OCI-LY1 (cell line): ENCODE measurements at regions not wholly inside any gene's neighbourhood (a gene's known extent, or its start where the extent isn't known, plus 50 kb on each side); places are given as distances from the start of the nearest gene placed in this dataset.

ENCODE experiments used
- H2AFZ ChIP-seq: fragments of 200-600 bp; sonication (generic), shearing (Covaris generic); 2 replicates; pipeline ENCODE4 v1.6.0; 2014; ENCODE audit warnings: antibody characterized with exemption, mild to moderate bottlenecking, low read length
- H3F3A ChIP-seq: fragments of 200-600 bp; sonication (generic), shearing (Covaris generic); 2 replicates; pipeline ENCODE4 v1.6.0; 2014; ENCODE audit warnings: mild to moderate bottlenecking, antibody characterized with exemption, low read length, moderate library complexity; ENCODE audit not compliant: insufficient read depth
- H3K27ac ChIP-seq: fragments of 200-600 bp; sonication (generic); 2 replicates; pipeline ENCODE4 v1.5.1; 2014; ENCODE audit warnings: low read length, mixed run types, mild to moderate bottlenecking, low read depth; ENCODE audit not compliant: poor library complexity, severe bottlenecking
- H3K27me3 ChIP-seq: fragments of 200-600 bp; sonication (generic); 2 replicates; pipeline ENCODE4 v1.6.0; 2014; ENCODE audit warnings: antibody characterized with exemption, mild to moderate bottlenecking, low read length, moderate library complexity; ENCODE audit not compliant: insufficient read depth
- H3K36me3 ChIP-seq: fragments of 200-600 bp; sonication (generic); 2 replicates; pipeline ENCODE4 v1.6.1; 2014; ENCODE audit warnings: mild to moderate bottlenecking, antibody characterized with exemption, low read length, moderate library complexity, mixed read lengths; ENCODE audit not compliant: insufficient read depth
- H3K4me1 ChIP-seq: fragments of 200-600 bp; sonication (generic); 2 replicates; pipeline ENCODE4 v1.5.1; 2014; ENCODE audit warnings: mild to moderate bottlenecking, low read length, moderate library complexity; ENCODE audit not compliant: insufficient read depth, severe bottlenecking
- H3K4me2 ChIP-seq: fragments of 200-600 bp; sonication (generic), shearing (Covaris generic); 2 replicates; pipeline ENCODE4 v1.6.1; 2014; ENCODE audit warnings: low read length
- H3K4me3 ChIP-seq: fragments of 200-600 bp; sonication (generic); 2 replicates; pipeline ENCODE4 v1.5.1; 2014; ENCODE audit warnings: low read length, low read depth, mild to moderate bottlenecking, mixed read lengths; ENCODE audit not compliant: poor library complexity, severe bottlenecking
- H3K79me2 ChIP-seq: fragments of 200-600 bp; shearing (Covaris generic); 2 replicates; pipeline ENCODE4 v1.6.1; 2016; ENCODE audit warnings: mixed run types, low read length, mixed read lengths; ENCODE audit not compliant: insufficient read depth
- H3K9ac ChIP-seq: fragments of 200-600 bp; sonication (generic), shearing (Covaris generic); 2 replicates; pipeline ENCODE4 v1.6.1; 2014; ENCODE audit warnings: mild to moderate bottlenecking, low read length, mixed read lengths
- H3K9me2 ChIP-seq: fragments of 200-600 bp; sonication (generic), shearing (Covaris generic); 2 replicates; pipeline ENCODE4 v1.6.1; 2014; ENCODE audit warnings: low read depth, mild to moderate bottlenecking, low read length, mixed read lengths
- H3K9me3 ChIP-seq: fragments of 200-600 bp; shearing (Covaris generic); 2 replicates; pipeline ENCODE4 v1.6.1; 2014; ENCODE audit warnings: low read length, mixed read lengths
- H4K20me1 ChIP-seq: fragments of 200-600 bp; sonication (generic), shearing (Covaris generic); 2 replicates; pipeline ENCODE4 v1.6.0; 2016; ENCODE audit warnings: mild to moderate bottlenecking, low read length; ENCODE audit not compliant: insufficient read depth
- CTCF ChIP-seq: fragments of 200-600 bp; sonication (generic), shearing (Covaris generic); IDR thresholded peaks from 2 replicates; pipeline ENCODE4 v1.5.1; 2017; ENCODE audit warnings: mild to moderate bottlenecking, antibody characterized with exemption, low read length, moderate library complexity, mixed read lengths
- EZH2 ChIP-seq: fragments of 200-600 bp; sonication (generic), shearing (Covaris generic); IDR thresholded peaks from 2 replicates; pipeline ENCODE4 v1.8.0; 2017; ENCODE audit warnings: borderline replicate concordance, mixed run types, mild to moderate bottlenecking, antibody characterized with exemption, low read length, moderate library complexity, mixed read lengths

- H3K36me3 ChIP-seq = no peaks in the 10 kb centered on the region
- TF ChIP-seq CTCF (no peak), EZH2 (no peak)
Measured at GRCh38 chr3:135834465-135834864, 131.1 kb upstream of the PPP2R3A start.

GRCh38 chr3:135837977-135838631 lies 127.4 kb upstream of the PPP2R3A start:
- Histone ChIP-seq H3K9me3 (no peaks in the 10 kb centered on the region), H4K20me1 (no peaks in the 10 kb centered on the region), H3K4me1 (no peaks in the 10 kb centered on the region), H3K4me3 (no peak overlapping the region), H3K9me2 (no peaks in the 10 kb centered on the region), H3K36me3 (no peaks in the 10 kb centered on the region), H3K9ac (no peak overlapping the region), H2AFZ (no peak overlapping the region), H3K27ac (no peak overlapping the region), H3K79me2 (no peaks in the 10 kb centered on the region), H3F3A (no peaks in the 10 kb centered on the region), H3K27me3 (no peaks in the 10 kb centered on the region), H3K4me2 (no peak overlapping the region)
- no peak for TF ChIP-seq EZH2
- no peak for TF ChIP-seq CTCF

More at GRCh38 chr3:135834465-135834864, 131.1 kb upstream of the PPP2R3A start:
- H3K4me2 ChIP-seq = no peak overlapping the region
- no peaks in the 10 kb centered on the region for H4K20me1 ChIP-seq
- no peak overlapping the region for H3K27ac ChIP-seq
- H3K9ac ChIP-seq = no peak overlapping the region
- no peaks in the 10 kb centered on the region for H3K9me3 ChIP-seq
- H3K4me1 ChIP-seq = no peaks in the 10 kb centered on the region
- H3K9me2 ChIP-seq = no peaks in the 10 kb centered on the region
- H3F3A ChIP-seq = no peaks in the 10 kb centered on the region
- no peaks in the 10 kb centered on the region for H3K79me2 ChIP-seq
- H2AFZ ChIP-seq = no peak overlapping the region
- no peaks in the 10 kb centered on the region for H3K27me3 ChIP-seq
- H3K4me3 ChIP-seq = no peak overlapping the region

GRCh38 chr3:135840436-135840835 lies 125.1 kb upstream of the PPP2R3A start:
- no peaks in the 10 kb centered on the region for H4K20me1 ChIP-seq
- no peaks in the 10 kb centered on the region for H3K36me3 ChIP-seq
- H3K9me3 ChIP-seq = no peaks in the 10 kb centered on the region
- no peak overlapping the region for H2AFZ ChIP-seq
- no peak overlapping the region for H3K4me3 ChIP-seq
- H3K27me3 ChIP-seq = no peaks in the 10 kb centered on the region
- TF ChIP-seq EZH2 = no peak
- H3K79me2 ChIP-seq = no peaks in the 10 kb centered on the region
- H3K4me2 ChIP-seq = no peak overlapping the region
- no peaks in the 10 kb centered on the region for H3K4me1 ChIP-seq
- H3K27ac ChIP-seq = no peak overlapping the region
- no peak overlapping the region for H3K9ac ChIP-seq
- no peaks in the 10 kb centered on the region for H3K9me2 ChIP-seq
- H3F3A ChIP-seq = no peaks in the 10 kb centered on the region

GRCh38 chr3:135844386-135844785 lies 121.1 kb upstream of the PPP2R3A start:
- H3K4me3 ChIP-seq = no peak overlapping the region
- no peaks in the 10 kb centered on the region for H3K4me1 ChIP-seq
- H3K79me2 ChIP-seq = no peaks in the 10 kb centered on the region
- no peak overlapping the region for H3K4me2 ChIP-seq
- TF ChIP-seq EZH2 = no peak
- no peak for TF ChIP-seq CTCF
- no peaks in the 10 kb centered on the region for H3K9me3 ChIP-seq
- H3K27ac ChIP-seq = no peak overlapping the region
- H3K9me2 ChIP-seq = no peaks in the 10 kb centered on the region
- no peaks in the 10 kb centered on the region for H3K27me3 ChIP-seq
- no peak overlapping the region for H3K9ac ChIP-seq
- H3F3A ChIP-seq = no peaks in the 10 kb centered on the region
- H4K20me1 ChIP-seq = no peaks in the 10 kb centered on the region
- no peak overlapping the region for H2AFZ ChIP-seq
- no peaks in the 10 kb centered on the region for H3K36me3 ChIP-seq
